ENCODE measurements at regions not wholly inside any gene's neighbourhood (a gene's known extent, or its start where the extent isn't known, plus 50 kb on each side); places are given as distances from the start of the nearest gene placed in this dataset.
"Not testable (repeated sequence)": the region's sequence is repeated elsewhere in the genome, so short reads cannot be mapped to it uniquely, and the experiment has no call there.

DNA sequence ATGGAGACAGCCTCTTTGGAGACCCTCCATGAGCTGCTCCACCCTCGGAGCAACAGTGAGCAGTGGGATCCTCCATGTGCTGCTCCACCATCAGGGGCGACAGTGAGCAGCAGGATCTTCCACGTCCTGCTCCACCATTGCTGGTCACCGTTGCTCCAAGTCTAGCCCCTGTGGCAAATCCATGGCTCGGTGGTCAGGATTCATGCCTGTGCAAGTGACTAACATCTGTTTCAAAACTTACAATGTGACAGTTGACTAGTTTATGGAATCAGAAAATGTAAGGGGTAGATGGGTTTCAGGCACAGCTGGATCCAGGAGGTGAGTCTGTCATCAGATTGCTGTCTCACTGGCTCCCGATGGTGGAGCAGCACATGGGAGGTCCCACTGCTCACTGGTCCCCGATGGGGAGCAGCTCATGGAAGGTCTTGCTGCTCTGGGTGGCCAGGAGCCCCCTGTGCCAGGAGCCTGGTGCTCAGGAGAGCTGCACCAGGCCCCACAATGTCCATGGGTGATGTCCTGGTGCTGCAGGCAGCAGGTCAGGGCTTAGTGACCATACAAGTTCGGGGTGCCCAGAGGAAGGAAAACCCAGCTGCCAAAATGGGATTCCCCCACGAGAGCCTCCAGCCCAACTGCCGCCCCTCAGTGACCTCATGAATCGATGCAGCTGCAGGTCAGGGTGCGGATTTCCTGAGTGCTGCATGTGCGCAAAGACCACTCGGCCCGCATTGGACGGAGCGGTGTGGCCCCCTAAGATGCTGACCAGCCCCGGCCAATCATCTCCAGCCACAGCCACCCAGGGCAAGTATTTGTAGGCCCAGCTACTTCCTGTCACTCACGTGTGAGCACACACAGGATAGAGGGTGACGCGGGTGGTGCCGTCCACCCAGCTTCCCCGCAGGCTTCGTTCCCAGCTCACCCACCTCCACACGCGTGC lies 116.5 kb upstream of the OTOS start:
- no peak for DNase-seq

DNA sequence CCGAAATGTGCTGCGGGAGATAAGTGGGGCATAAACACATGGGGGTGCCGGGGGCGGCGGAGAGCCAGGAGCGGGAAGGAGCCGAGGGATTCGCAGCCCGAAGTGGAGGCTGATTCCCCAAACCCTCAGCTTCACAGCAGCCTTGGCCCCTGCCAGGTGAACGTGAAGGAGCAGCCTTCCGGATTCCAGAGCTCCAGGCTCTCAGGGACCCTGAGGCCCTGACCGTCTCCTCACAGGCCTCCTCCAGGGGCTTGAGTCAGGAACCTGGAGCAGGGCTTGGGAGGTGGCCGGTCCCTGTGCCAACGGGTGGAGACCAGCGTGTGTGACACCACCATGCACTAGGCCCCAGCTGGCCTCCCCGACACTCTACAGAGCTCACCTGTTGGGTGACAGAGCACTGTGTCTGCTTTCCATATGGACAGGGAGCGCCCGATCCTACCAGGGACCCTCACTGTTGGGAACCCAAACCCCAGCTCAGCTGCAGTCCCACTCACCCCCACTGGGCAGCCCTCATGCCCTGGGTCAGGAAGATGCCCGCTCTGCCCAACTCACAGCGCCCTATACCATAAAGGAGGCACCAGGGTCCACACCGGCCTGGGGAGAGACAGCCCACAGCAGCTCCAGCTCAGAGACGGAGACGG lies 117.6 kb upstream of the OTOS start:
- no peak for DNase-seq

DNA sequence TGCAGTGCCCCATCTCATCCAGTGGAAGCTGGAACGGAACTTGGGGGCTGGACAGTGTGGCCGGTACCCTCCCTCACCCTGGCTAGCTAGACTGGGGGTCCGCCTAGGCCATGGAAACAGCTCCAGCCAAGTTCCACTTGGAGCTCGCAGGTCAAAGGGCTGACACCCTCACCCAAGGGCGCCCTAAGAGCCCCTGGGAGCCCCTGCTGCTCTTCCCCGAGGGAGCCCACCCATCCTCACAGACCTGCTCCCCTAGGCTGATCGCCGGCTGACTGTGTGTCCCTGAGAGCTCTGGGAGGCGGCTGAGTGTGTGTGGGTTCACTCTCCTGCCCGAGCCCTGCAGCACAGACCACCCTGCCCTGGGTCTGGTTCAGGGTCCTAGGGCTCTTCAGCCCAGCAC lies 118.2 kb upstream of the OTOS start:
- no peak for DNase-seq

DNA sequence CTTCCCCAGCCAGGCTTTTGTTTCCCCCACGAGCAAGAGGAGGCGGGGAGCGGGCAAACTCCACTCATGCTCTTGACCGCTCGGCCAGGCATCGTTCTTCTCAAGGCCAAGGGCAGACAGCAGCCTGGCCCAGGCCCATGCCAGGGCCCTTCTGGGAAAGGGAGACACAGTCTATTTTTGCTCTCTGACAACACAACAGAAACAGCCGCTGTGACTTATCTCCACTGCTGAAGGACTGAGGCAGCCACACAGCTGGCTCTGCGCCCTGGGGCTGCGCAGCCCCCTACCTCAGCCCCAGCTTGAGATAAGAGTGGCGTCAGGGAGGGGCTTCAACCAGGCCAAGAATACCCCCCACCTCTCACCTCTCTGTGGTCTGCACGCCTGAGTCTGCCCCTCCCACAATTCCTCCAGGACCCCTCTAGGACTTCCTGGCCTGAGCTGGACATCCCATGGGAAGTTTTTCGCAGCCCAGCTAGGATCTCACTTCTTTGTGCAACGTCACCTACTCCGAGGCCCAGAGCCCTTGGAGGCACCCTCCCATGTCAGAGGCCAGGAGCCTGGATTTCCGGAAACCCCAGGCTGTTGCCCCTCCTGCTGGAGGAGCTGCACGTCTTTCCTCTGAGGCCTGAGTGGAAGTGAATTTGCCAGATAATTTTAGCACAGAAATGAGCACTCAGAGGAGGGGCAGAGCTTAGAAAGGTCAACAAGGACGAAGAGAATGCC lies 118.9 kb upstream of the OTOS start:
- no peak for DNase-seq

DNA sequence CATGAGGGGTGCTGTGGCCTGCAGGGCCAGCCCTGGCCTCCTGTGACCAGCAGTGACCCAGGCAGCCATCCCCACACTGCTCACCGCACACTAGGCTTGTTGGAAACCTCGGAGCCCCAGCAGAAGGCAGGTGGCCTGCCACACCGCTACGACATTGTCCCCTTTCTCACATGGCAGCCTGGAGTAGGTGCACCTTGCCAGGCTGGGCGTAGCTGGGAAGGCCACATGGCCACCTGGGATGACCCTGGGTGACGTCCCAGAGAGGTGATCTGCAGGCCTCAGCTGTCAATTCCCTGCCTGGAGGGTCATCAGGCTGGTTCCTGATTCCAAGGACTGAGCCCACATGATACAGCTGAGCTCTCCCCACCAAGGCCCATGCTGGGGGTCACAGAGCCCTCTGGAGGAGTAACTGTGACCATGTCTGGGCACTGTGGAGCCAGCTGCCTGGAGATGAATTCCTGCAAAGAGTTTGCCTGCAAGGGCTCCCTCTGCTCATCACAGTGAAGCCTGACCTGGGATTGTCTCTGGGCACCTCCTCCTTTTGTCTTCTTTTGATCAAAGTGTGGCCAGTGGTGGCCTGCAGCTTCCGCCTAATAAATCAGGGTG lies 119.6 kb upstream of the OTOS start:
- DNase-seq: no peak

- no peak for DNase-seq
Observed at GRCh38 chr2:240260664-240261063, 120.2 kb upstream of the OTOS start.

GRCh38 chr2:240262578-240262977 lies 122.1 kb upstream of the OTOS start:
- DNase-seq: not testable (repeated sequence)

- no peak for DNase-seq
Observed at GRCh38 chr2:240269380-240269779, 128.9 kb upstream of the OTOS start.

DNA sequence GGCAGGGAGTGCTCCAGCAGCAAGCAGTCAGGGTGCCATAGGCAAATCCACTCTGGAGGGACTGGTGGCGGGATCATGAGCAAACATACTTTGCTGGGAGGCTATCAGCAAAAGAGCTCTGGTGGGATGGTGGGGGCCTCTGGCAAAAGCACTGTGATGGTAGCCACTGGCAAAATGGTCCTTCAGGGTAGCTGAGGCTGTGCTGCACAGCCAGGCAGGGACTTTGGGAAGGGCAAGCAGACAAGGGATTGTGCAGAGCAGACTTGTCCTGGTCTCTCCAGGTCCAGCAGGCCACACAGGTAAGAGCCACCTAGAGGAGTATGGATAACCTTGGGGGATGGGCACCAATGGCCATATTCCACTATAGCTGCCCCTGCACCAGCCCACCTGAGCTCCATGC lies 129.4 kb upstream of the OTOS start:
- DNase-seq: no peak

DNA sequence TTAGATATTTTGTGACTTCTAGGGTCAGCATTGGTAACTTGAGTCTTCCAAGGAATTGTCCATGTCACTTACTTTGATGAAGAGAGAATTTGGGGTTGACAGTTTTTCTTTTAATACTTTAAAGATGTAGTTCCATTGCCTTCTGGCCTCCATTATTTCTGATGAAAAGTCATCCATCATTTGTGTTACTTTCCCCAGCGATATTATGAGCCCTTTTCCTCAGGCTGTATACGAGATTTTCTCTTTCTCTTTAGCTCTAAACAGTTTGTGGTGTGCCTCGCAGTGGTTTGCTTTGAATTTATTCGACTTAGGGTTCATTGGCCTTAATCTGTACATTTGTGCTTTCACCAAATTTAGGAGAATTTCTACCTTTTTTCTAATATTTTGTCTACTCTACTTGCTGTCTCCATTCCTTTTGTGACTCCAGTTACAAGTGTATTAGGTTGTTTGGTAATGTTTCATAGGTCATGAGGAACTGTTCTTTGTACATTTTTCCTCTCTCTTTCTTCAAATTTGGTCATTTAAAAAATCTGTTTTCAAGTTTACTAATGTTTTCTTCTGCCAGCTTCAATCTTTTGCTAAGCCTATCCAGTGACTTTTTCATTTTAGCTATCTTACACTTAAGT lies 131.4 kb upstream of the OTOS start:
- DNase-seq: no peak

DNA sequence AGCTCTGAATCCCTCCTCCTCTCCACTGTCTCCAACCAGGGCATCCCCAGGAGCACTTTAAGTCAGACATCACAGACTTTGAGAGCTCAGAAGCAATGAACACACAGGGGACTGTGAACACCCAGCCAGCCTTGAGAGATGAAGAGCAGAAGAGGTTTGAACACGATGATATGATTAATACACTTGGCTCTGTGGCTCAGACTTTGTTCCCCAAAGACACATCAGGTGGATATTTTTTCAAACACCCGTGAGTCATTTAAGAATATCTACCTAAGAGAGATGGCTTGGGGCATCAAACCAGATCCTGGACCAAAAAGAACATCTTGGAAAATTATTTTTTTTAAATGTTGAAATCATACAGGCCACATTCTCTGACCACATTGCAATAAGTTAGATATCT lies 134.9 kb upstream of the OTOS start:
- no peak for DNase-seq

DNA sequence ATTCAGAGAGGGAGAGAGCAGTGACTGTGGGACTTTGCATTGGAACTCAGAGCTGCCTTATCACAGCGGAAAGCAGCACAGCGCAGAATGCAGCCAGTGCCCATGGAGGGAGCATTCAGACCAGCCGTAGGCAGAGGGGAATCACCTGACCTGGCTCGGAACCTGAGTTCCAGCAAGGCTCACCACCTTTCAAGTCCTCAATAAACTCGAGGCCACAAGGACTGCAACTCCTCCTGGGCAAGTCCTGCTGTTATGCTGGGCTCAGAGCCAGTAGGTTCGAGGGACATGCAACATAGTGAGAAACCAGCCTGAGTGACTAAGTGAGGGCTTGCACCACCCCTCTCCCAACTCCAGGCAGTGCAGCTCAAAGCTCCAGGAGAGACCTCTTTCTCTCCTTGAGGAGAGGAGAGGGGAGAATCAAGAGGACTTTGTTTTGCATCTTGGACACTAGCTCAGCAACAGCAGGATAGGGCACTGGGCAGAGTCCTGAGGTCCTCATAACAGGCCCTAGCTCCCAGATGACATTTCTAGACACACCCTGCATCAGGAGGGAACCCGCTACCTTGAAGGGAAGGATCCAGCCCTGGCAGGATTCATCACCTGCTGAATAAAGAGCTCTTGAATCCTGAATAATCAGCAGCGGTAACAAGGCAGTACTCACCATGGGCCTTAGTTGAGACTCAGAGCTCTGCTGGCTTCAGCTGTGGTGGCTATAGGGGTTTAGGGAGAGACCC lies 136.8 kb upstream of the OTOS start:
- no peak for DNase-seq

GRCh38 chr2:240277807-240278522 lies 137.5 kb upstream of the OTOS start:
- no peak for DNase-seq

- no peak for DNase-seq
Observed at GRCh38 chr2:240278661-240279060, 138.2 kb upstream of the OTOS start.

DNA sequence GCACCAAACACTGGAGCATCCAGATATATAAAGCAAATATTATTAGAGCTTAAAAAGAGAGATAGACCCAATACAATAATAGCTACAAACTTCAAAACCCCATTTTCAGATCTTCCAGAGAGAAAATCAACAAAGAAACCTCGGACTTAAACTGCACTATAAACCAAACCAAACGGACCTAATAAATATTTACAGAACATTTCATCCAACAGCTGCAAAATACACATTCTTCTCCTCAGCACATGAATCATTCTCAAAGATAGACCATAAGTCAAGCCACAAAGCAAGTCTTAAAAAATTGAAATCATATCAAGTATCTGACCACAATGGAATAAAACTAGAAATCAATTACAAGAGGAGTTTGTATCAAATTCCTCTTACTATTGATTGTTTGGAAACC lies 140.2 kb upstream of the OTOS start:
- no peak for DNase-seq

GRCh38 chr2:240284503-240285259 lies 144.2 kb upstream of the OTOS start:
- no peak for DNase-seq

DNA sequence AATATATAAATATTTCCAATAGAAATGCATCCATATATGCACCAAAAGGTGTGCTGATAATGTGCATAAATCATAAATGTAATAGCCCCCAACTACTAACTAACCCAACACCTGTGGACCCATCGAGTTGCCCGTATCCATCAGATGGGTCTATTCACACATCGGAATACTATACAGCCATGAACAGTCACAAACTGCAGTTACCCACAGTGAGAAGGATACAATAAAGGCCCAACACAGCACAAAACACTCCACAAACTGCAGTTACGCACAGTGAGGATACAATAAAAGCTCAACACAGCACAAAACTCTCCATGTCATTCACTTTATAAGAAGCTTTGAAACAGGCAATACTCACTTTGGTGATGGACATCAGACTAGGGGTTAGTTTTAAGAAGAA lies 145.3 kb upstream of the OTOS start:
- DNase-seq: no peak

GRCh38 chr2:240286596-240286995 lies 146.1 kb upstream of the OTOS start:
- no peak for DNase-seq

GRCh38 chr2:240287011-240287410 lies 146.6 kb upstream of the OTOS start:
- no peak for DNase-seq

DNA sequence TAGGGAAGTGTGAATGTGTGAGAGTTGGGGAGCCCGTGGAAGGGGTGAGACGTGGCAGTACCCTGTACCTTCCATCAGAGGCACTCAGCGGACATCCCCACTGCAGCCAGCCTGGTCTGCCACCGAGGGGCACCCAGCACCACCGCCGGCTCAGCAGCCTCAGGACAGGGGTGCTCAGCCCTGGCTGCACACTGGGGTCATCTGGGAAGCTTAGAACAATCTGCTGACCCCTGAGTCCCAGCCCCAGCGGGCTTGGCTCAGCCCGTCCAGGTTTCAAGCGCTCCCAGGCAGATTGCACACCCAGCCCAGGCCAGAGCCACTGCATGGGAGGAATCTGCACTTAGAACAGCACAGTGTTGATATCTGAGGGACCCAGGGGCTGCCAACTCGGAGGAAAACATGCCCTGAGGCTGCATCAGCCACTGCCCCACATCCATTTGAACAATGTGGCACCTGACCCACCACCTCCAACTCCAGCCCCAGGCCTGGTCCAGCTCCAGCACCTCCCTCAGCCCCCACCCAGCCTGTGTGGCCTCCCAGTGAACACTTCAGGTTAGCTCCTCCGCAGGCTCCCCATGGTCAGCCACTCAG lies 147.1 kb upstream of the OTOS start:
- DNase-seq: no peak
